EL (cell line): ENCODE measurements at regions not wholly inside any gene's neighbourhood (a gene's known extent, or its start where the extent isn't known, plus 50 kb on each side); places are given as distances from the start of the nearest gene placed in this dataset.
"Not testable (repeated sequence)": the region's sequence is repeated elsewhere in the genome, so short reads cannot be mapped to it uniquely, and the experiment has no call there.

Experiments used
- DNase-seq: peaks from one replicate; pipeline ENCODE4 v3.0.0-alpha.2; 2016

- no peak for DNase-seq
These were observed 87.5 kb upstream of the CDH9 start for GRCh38 chr5:27125856-27126255.

GRCh38 chr5:27124590-27124989 is 86.2 kb upstream of the CDH9 start:
- peak; percentile 3 for DNase-seq

GRCh38 chr5:27119736-27120321 is 81.4 kb upstream of the CDH9 start:
- not testable (repeated sequence) for DNase-seq

GRCh38 chr5:27103486-27103885 is 65.1 kb upstream of the CDH9 start:
- DNase-seq = no peak

GRCh38 chr5:27095761-27096160 is 57.4 kb upstream of the CDH9 start:
- not testable (repeated sequence) for DNase-seq

- no peak for DNase-seq
These were observed 54.9 kb upstream of the CDH9 start for GRCh38 chr5:27093279-27093678.

- DNase-seq = no peak
These were observed 53.5 kb upstream of the CDH9 start for GRCh38 chr5:27091858-27092257.

GRCh38 chr5:27088822-27089221 is 50.4 kb upstream of the CDH9 start:
- DNase-seq = not testable (repeated sequence)
